Left ventricle myocardium inferior (tissue), 1 donor: ENCODE measurements at regions not wholly inside any gene's neighbourhood (a gene's known extent, or its start where the extent isn't known, plus 50 kb on each side); places are given as distances from the start of the nearest gene placed in this dataset.

Experiments
- DNase-seq: peaks from one replicate; pipeline ENCODE4 v3.0.0-alpha.2; 2020
- H3K27ac ChIP-seq: fragments of 200-600 bp; replicated peaks from 2 replicates; pipeline ENCODE4 v1.8.0; 2021
- H3K27me3 ChIP-seq: fragments of 200-600 bp; 2 replicates; pipeline ENCODE4 v1.8.0; 2021; ENCODE audit warnings: low read depth
- H3K36me3 ChIP-seq: fragments of 200-600 bp; 2 replicates; pipeline ENCODE4 v1.8.0; 2021
- H3K4me1 ChIP-seq: fragments of 200-600 bp; 2 replicates; pipeline ENCODE4 v1.8.0; 2021
- H3K4me3 ChIP-seq: fragments of 200-600 bp; 2 replicates; pipeline ENCODE4 v1.8.0; 2021; ENCODE audit warnings: mild to moderate bottlenecking, moderate library complexity
- H3K9me3 ChIP-seq: fragments of 200-600 bp; replicated peaks from 2 replicates; pipeline ENCODE4 v1.8.0; 2021
- CTCF ChIP-seq: fragments of 200-600 bp; IDR thresholded peaks from 2 replicates; pipeline ENCODE4 v1.8.0; 2021; ENCODE audit warnings: antibody characterized with exemption, mild to moderate bottlenecking, borderline replicate concordance
- intact Hi-C: fragments of 100-400 bp; cut with micrococcal nuclease; formaldehyde crosslinking; loops from one replicate; pipeline ENCODE4 v1.11.0; 2022
- donor health status: DM: no; HTN: yes; CAD: no; lungs with severe emphysema.

GRCh38 chr18:43627848-43628530 is 350.7 kb upstream of the SYT4 start:
- Histone ChIP-seq H3K4me3 (no peak overlapping the region), H3K36me3 (no peaks in the 10 kb centered on the region), H3K9me3 (no peaks in the 10 kb centered on the region), H3K27me3 (peaks cover 4% of the 10 kb centered on the region), H3K27ac (no peak overlapping the region), H3K4me1 (no peaks in the 10 kb centered on the region)
- no peak for DNase-seq
- no peak for TF ChIP-seq CTCF
- intact Hi-C loops = no loop called here

- Histone ChIP-seq H3K4me3 (no peak overlapping the region), H3K9me3 (peaks cover 15% of the 10 kb centered on the region), H3K36me3 (no peaks in the 10 kb centered on the region), H3K27me3 (no peaks in the 10 kb centered on the region), H3K4me1 (no peaks in the 10 kb centered on the region), H3K27ac (no peak overlapping the region)
- DNase-seq = no peak
- intact Hi-C loops = no loop called here
- no peak for TF ChIP-seq CTCF
These were observed 357.7 kb upstream of the SYT4 start for GRCh38 chr18:43634994-43635393.

GRCh38 chr18:43635397-43635796 is 358.1 kb upstream of the SYT4 start:
- Histone ChIP-seq H3K4me1 (no peaks in the 10 kb centered on the region), H3K4me3 (no peak overlapping the region), H3K9me3 (peaks cover 19% of the 10 kb centered on the region), H3K36me3 (no peaks in the 10 kb centered on the region), H3K27ac (no peak overlapping the region), H3K27me3 (no peaks in the 10 kb centered on the region)
- no peak for DNase-seq
- no peak for TF ChIP-seq CTCF
- intact Hi-C loops = no loop called here

GRCh38 chr18:43642727-43643330 is 365.5 kb upstream of the SYT4 start:
- TF ChIP-seq CTCF = no peak
- intact Hi-C loops = no loop called here
- H3K27me3 ChIP-seq = no peaks in the 10 kb centered on the region
- no peaks in the 10 kb centered on the region for H3K36me3 ChIP-seq
- no peaks in the 10 kb centered on the region for H3K4me1 ChIP-seq
- H3K9me3 ChIP-seq = peaks cover 21% of the 10 kb centered on the region
- no peak for DNase-seq
- H3K27ac ChIP-seq = no peak overlapping the region
- no peak overlapping the region for H3K4me3 ChIP-seq

- TF ChIP-seq CTCF = no peak
- H3K27ac ChIP-seq = no peak overlapping the region
- no peaks in the 10 kb centered on the region for H3K36me3 ChIP-seq
- no peaks in the 10 kb centered on the region for H3K9me3 ChIP-seq
- no peaks in the 10 kb centered on the region for H3K27me3 ChIP-seq
- no peak overlapping the region for H3K4me3 ChIP-seq
- no peak for DNase-seq
- no peaks in the 10 kb centered on the region for H3K4me1 ChIP-seq
- intact Hi-C loops = no loop called here
These were observed 370.7 kb upstream of the SYT4 start for GRCh38 chr18:43648002-43648401.
